HuH-7 (cell line): ENCODE measurements at regions not wholly inside any gene's neighbourhood (a gene's known extent, or its start where the extent isn't known, plus 50 kb on each side); places are given as distances from the start of the nearest gene placed in this dataset.
"Not testable (repeated sequence)": the region's sequence is repeated elsewhere in the genome, so short reads cannot be mapped to it uniquely, and the experiment has no call there.

Experiments used
- DNase-seq: peaks from one replicate; pipeline ENCODE4 v3.0.0; 2011; ENCODE audit warnings: low spot score

DNA sequence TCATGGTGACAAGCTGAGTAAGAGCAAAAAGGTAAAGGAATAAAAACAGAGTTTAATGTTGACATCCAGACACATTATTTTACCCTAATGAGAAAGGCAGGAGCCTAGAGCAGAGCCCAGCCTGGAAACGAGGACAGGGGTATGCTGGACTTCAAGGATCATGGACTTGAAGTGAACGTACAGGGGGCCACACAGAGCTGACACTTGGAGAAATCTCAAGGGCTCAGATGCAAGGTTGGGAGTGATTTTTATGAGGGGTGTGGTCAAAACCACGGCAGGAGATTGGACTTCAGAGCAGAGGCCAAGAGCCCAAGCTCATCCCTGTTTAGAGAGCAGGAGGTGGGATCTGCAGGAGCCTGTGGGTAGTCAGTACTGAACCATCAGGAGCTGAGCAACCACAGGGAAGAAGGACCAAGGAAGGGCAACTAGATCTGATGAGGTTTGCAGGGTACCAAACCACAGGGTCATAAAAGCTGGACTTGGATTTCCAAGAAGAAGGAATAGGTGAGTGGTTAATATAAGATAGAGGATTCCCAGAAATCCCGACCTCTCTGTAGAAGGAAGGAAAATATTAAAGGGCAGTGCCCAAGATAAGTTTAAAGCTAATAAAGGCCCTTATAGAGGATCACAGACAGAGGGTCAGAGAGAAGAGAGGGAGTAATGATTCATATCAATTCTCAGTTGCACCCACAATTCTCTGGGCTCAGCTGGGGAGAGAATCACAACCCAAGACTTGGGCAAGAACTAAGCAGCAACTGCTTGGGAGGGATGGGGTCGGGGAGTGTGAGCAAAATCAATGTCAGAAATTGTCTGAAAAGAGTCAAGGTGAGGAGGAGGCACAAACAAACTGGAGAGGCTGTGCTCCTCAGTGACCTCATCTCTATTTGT is 331.7 kb downstream of the SOX9 start:
- no peak for DNase-seq

DNA sequence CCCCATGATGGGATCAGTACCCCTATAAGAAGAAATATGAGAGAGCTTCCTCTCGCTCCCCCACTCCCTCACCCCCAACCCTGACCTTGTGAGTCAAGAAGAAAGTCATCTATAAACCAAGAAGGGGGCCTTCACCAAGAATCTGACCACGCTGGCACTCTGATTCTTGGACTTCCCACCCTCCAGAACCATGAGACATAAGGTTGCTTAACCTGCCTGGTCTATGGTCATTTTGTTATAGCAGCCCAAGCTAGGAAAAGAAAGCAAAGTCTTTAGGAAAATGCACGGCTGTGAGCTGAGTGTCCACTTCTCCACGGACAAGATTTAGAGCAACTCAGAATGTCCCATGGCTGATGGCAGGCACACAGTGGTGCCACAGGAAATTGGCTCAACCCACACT is 333.5 kb downstream of the SOX9 start:
- no peak for DNase-seq

GRCh38 chr17:72455562-72455961 is 334.7 kb downstream of the SOX9 start:
- no peak for DNase-seq

DNA sequence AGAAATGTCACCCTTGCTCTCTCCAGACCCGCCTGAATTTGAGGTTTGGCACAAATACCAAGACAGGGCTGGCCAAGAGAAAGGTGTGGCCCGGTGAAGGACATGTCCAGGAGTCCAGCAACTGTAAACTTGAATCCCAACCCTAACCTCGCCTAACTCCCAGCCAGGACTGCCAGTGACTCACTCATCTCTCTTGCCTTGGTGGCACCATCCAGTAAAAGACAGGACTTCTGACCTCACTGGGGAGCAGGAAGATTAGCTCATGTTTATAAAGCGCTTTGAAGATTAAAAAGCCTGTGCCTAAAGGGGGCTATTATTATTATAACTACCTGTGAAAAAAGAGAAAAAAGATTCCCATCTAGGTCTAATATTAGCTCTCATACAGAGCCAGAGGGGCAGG is 335.3 kb downstream of the SOX9 start:
- no peak for DNase-seq

- no peak for DNase-seq
Observed at GRCh38 chr17:72457712-72458111, 336.9 kb downstream of the SOX9 start.

- DNase-seq: no peak
Observed at GRCh38 chr17:72458301-72458700, 337.5 kb downstream of the SOX9 start.

GRCh38 chr17:72460711-72461110 is 339.9 kb downstream of the SOX9 start:
- DNase-seq: no peak

DNA sequence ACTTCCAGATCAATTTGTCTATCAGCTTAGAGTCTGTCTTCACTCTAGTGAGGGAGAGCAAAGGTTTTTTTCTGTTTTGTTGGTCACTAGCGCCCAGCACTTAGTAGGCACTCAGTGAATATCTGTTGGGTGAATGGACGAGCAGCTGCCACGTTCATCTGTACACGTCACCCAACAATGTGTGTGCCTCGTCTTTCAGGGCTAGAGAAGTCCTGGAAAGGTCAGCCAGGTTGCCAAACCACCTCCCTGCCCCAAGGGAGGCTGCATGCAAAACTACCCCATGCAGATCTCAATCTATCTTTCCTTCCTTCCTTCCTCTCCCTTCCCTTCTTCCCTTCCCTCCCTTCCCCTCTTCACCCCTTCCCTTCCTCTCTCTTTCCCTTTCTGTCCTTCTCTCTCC is 340.9 kb downstream of the SOX9 start:
- DNase-seq: no peak

GRCh38 chr17:72462407-72462806 is 341.6 kb downstream of the SOX9 start:
- DNase-seq: no peak

DNA sequence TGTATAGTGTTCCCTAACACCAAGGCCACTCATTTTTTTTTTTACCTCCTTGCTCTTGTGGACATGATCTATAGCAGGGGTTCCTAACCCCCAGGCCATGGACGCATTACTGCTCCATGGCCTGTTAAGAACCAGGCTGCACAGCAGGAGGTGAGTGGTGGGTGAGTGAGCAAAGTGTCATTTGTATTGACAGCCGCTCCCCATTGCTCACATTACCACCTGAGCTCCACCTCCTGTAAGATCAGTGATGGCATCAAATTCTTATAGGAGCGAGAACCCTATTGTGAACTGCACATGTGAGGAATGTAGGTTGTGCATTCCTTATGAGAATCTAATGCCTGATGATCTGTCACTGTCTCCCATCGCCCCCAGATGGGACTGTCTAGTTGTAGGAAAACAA is 342.0 kb downstream of the SOX9 start:
- no peak for DNase-seq

DNA sequence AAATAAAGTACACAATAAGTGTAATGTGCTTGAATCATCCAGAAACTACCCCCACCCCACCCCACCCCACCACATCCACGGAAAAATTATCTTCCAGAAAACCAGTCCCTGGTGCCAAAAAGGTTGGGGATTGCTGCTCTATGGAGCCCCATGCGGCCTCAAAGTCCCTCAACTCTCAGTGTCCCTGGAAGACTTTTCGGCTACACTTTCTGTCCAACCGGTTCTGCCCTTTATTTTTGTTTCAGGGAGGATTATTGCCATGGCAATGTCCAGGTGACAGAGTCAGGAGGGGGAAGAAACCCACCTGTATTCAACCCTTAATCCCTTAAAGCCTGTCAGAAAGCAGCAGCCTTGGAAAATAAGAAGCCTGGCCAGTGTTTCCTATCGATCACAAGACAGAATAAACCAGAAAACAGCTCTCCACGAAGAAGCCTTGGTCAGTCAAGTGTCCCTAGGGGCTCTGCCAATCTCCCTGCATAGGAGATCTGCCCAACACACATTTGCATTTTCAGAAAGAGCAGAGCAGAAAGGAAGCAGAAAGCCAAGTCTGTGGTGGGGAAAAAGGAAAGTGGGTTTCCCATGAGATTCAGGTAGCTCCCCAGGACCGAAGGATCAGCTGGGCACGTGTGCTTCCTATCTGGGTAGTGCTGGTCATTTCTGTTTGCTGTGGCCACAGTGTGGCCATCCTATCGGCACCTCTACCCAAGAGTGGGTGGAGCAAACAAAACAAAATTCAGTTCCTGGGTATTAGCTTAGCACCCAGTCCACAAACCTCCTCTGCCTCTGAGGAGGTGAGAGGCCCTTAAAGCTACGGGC is 342.7 kb downstream of the SOX9 start:
- no peak for DNase-seq

DNA sequence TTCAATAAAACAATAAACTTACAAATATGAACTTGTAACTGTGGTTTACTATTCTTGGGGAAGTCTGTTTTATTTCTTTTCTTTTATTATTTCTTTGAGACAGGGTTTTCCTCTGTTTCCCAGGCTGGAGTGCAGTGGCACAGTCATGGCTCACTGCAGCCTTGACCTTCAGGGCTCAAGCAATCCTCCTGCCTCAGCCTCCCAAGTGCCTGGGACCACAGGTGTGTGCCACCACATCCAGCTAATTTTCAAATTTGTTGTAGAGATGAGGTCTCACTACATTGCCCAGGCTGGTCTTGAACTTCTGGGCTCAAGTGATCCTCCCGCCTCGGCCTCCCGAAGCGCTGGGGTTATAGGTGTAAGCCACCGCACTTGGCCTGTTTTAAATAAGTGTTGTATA is 343.4 kb downstream of the SOX9 start:
- not testable (repeated sequence) for DNase-seq

GRCh38 chr17:72465191-72466024 is 344.6 kb downstream of the SOX9 start:
- DNase-seq: no peak

DNA sequence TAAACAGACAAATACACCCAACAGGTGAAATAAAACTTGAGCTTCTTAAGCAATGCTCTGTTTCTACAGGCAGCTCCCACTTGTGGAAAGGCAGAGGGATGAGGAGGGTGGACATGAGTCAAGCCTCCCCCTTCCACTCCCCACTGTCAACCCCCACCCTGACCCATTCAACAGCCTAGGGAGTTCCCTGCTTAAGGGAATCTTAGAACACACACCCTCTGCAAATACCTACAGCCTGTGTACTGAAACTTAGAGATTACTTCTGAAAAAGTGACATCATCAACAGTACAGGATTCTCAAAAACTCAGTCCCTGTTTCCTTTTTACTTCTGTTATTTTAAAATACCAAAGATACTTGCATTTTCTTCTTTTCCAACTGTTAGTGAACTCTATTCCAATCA is 345.4 kb downstream of the SOX9 start:
- no peak for DNase-seq

GRCh38 chr17:72466606-72467005 is 345.8 kb downstream of the SOX9 start:
- DNase-seq: no peak

- DNase-seq: no peak
Observed at GRCh38 chr17:72467841-72468653, 347.2 kb downstream of the SOX9 start.

DNA sequence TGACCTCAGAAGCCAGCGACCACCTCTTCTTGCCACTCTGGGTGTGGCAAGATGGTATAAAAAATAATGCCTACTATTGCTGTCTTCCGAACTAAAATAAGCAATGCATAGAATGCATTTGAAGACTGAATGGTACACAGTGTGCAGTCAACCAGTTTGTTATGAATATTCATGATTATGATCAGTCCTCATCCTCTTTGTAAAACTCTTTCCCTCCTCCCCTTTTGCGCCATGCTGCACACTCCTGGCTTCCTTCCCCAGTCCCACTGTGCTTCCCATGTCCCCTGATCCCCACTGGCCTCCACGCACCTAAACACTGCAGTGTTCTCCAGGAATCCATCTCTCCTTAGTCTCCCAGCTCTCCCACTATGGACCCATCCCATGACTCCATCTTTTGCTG is 348.0 kb downstream of the SOX9 start:
- no peak for DNase-seq

DNA sequence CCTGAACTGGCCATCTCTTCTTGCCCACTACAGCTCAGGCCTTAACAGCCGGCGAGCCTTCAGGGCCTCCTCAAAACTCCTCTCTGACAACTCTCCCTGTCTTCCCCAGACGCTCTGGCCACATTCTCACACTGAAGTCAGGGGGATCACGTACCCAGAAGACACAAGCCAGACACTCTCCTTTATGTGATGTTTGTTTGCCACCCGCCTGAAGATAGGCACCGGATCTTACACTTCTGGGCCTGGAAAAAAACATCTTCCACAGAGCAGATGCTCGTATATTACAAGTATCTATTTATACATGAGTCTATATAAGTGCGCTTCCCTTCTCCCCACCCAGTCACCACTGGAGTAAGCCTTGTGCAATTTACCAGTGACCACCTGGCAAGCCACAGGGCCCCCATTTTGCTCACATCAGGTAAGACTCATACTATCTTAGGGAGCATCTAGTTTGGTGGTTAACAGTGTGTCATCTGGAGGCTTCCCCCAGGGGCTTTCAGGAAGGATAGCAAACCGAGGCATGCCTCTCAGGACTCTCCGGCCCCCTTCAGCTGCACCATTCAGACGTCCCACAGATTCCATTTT is 349.4 kb downstream of the SOX9 start:
- no peak for DNase-seq

DNA sequence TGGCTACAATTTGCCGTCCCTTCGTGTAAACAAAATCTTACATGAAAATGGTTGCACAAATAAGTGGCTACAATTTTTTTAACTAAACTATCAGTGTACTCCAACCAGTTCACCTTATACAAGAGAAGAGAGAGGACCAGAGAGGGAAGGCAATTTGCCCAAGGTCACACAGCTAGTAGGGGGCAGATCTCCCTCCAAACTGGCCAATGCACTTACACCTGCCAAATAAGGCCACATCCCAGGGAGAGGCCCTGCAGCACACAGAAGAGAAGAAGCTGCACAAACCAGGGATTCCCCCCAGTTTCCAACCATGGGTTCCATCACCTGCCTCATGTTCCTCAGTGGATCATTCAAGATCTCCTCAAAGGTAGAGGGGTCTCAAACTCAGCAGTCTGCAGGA is 349.9 kb downstream of the SOX9 start:
- no peak for DNase-seq

DNA sequence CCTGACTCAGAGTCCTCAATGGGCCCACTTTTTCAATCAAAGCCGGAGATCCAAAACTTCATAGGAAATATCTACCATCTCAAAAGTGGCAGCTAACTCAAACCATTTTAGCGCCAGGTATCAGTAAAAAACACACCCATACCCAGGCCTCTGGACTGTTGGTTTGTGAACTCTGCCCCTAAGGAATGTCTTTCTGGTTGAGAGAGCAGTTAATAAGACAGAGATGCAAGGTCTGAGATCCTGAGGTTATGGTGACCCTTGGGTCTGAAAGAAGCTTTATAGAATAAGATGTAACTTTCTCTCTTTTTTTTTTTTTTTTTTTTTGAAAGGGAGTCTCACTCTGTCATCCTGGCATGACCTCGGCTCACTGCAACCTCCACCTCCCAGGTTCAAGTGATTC is 350.5 kb downstream of the SOX9 start:
- DNase-seq: no peak

GRCh38 chr17:72472106-72472505 is 351.3 kb downstream of the SOX9 start:
- DNase-seq: no peak
